Mesenchymal stem cell (in vitro differentiated cells and primary cell): ENCODE measurements at regions not wholly inside any gene's neighbourhood (a gene's known extent, or its start where the extent isn't known, plus 50 kb on each side); places are given as distances from the start of the nearest gene placed in this dataset.

ENCODE experiments used
- DNase-seq: peaks from one replicate; pipeline ENCODE4 v3.0.0-alpha.2; 2013
- H2AFZ ChIP-seq: one replicate; pipeline ENCODE4 v1.6.1; 2013; ENCODE audit warnings: low read depth, mild to moderate bottlenecking, control low read depth, inconsistent platforms, low read length, moderate library complexity
- H2AK5ac ChIP-seq: 2 replicates; pipeline ENCODE4 v1.6.1; 2013; ENCODE audit warnings: low read length, moderate library complexity, mild to moderate bottlenecking, inconsistent platforms; ENCODE audit not compliant: severe bottlenecking
- H2BK120ac ChIP-seq: one replicate; pipeline ENCODE4 v1.6.1; 2013; ENCODE audit warnings: low read depth, mild to moderate bottlenecking, inconsistent platforms, low read length, moderate library complexity
- H2BK12ac ChIP-seq, 2 experiments: one replicate each; pipeline ENCODE4 v1.6.1; 2013; ENCODE audit warnings: inconsistent platforms in 2 of 2, low read length in 2 of 2, mild to moderate bottlenecking in 2 of 2, moderate library complexity in 2 of 2, control low read depth in 1 of 2
- H2BK15ac ChIP-seq: one replicate; pipeline ENCODE4 v1.6.1; 2013; ENCODE audit warnings: mild to moderate bottlenecking, low read depth, inconsistent platforms; ENCODE audit not compliant: poor library complexity, severe bottlenecking
- H2BK5ac ChIP-seq: 2 replicates; pipeline ENCODE4 v1.6.1; 2013; ENCODE audit warnings: low read depth, mild to moderate bottlenecking, low read length, control low read depth, inconsistent platforms; ENCODE audit not compliant: poor library complexity, severe bottlenecking
- H3K14ac ChIP-seq, 2 experiments: one replicate each; pipeline ENCODE4 v1.6.1; 2013; ENCODE audit warnings: inconsistent platforms in 2 of 2, low read length in 2 of 2, control low read depth in 1 of 2, mild to moderate bottlenecking in 1 of 2, moderate library complexity in 1 of 2
- H3K18ac ChIP-seq, 2 experiments: one replicate each; pipeline ENCODE4 v1.6.1; 2013; ENCODE audit warnings: inconsistent platforms in 2 of 2, low read length in 2 of 2, control low read depth in 1 of 2, low read depth in 1 of 2, mild to moderate bottlenecking in 1 of 2
- H3K23ac ChIP-seq, 2 experiments: one replicate each; pipeline ENCODE4 v1.6.1; 2013; ENCODE audit warnings: inconsistent platforms in 2 of 2, low read length in 2 of 2, mild to moderate bottlenecking in 2 of 2, moderate library complexity in 2 of 2, control low read depth in 1 of 2
- H3K27ac ChIP-seq: 2 replicates; pipeline ENCODE4 v1.5.1; 2013; ENCODE audit warnings: mild to moderate bottlenecking, moderate library complexity, low read length, control low read depth, inconsistent platforms; ENCODE audit not compliant: poor library complexity, severe bottlenecking
- H3K27me3 ChIP-seq, 2 experiments: 2 replicates each; pipeline versions ENCODE4 v1.6.1 to v1.7.0; 2013; ENCODE audit warnings: low read length in 2 of 2, mild to moderate bottlenecking in 2 of 2, moderate library complexity in 2 of 2, control low read depth in 1 of 2, inconsistent platforms in 1 of 2; ENCODE audit not compliant: control insufficient read depth in 1 of 2, insufficient read depth in 1 of 2
- H3K36me3 ChIP-seq, 2 experiments: 2 replicates each; pipeline versions ENCODE4 v1.6.1 to v1.7.0; 2013; ENCODE audit warnings: low read length in 2 of 2, control low read depth in 1 of 2, inconsistent platforms in 1 of 2, low read depth in 1 of 2, mild to moderate bottlenecking in 1 of 2; ENCODE audit not compliant: insufficient read depth in 2 of 2, control insufficient read depth in 1 of 2
- H3K4ac ChIP-seq, 2 experiments: one replicate each; pipeline ENCODE4 v1.6.1; 2013; ENCODE audit warnings: inconsistent platforms in 2 of 2, low read length in 2 of 2, mild to moderate bottlenecking in 2 of 2, moderate library complexity in 2 of 2, control low read depth in 1 of 2, low read depth in 1 of 2
- H3K4me1 ChIP-seq: 2 replicates; pipeline ENCODE4 v1.6.1; 2013; ENCODE audit warnings: low read depth, low read length, control low read depth; ENCODE audit not compliant: control insufficient read depth, insufficient read depth
- H3K4me2 ChIP-seq: 2 replicates; pipeline ENCODE4 v1.6.1; 2013; ENCODE audit warnings: low read length, mild to moderate bottlenecking, inconsistent platforms; ENCODE audit not compliant: poor library complexity, severe bottlenecking
- H3K4me3 ChIP-seq, 2 experiments: 2 replicates each; pipeline versions ENCODE4 v1.5.1 to v1.7.0; 2013; ENCODE audit warnings: low read length in 2 of 2, mild to moderate bottlenecking in 2 of 2, control low read depth in 1 of 2, low read depth in 1 of 2; ENCODE audit not compliant: insufficient read depth in 1 of 2
- H3K79me1 ChIP-seq: replicated peaks from 2 replicates; pipeline ENCODE4 v1.6.1; 2013; ENCODE audit warnings: mild to moderate bottlenecking, control low read depth, low read length, inconsistent platforms; ENCODE audit not compliant: poor library complexity, severe bottlenecking
- H3K9ac ChIP-seq: 2 replicates; pipeline ENCODE4 v1.7.0; 2013; ENCODE audit warnings: mild to moderate bottlenecking, low read length, moderate library complexity
- H3K9me3 ChIP-seq: 2 replicates; pipeline ENCODE4 v1.7.0; 2013; ENCODE audit warnings: mild to moderate bottlenecking, low read length; ENCODE audit not compliant: control insufficient read depth
- H4K8ac ChIP-seq: one replicate; pipeline ENCODE4 v1.6.1; 2013; ENCODE audit warnings: inconsistent platforms, mild to moderate bottlenecking, low read length, moderate library complexity
- H4K91ac ChIP-seq: one replicate; pipeline ENCODE4 v1.6.1; 2013; ENCODE audit warnings: mild to moderate bottlenecking, low read length, inconsistent platforms
- WGBS: methylation state at CpG from one replicate; pipeline ENCODE4 v1.1.7; 2013; ENCODE audit warnings: mixed read lengths; 5-methylcytosine and 5-hydroxymethylcytosine counted together

- Histone ChIP-seq H2AFZ (no peak overlapping the region), H3K18ac (no peak overlapping the region), H3K27ac (no peak overlapping the region), H2BK120ac (no peak overlapping the region), H3K4me3 (no peak overlapping the region), H3K23ac (no peak overlapping the region), H2AK5ac (no peak overlapping the region), H4K91ac (no peak overlapping the region), H3K27me3 (no peaks in the 10 kb centered on the region), H3K9ac (no peak overlapping the region), H3K4ac (no peak overlapping the region), H3K9me3 (no peaks in the 10 kb centered on the region), H2BK5ac (no peak overlapping the region), H2BK12ac (no peak overlapping the region), H2BK15ac (no peak overlapping the region), H3K4me2 (no peak overlapping the region), H3K36me3 (no peaks in the 10 kb centered on the region), H3K14ac (no peak overlapping the region), H3K4me1 (no peaks in the 10 kb centered on the region), H3K79me1 (no peaks in the 10 kb centered on the region), H4K8ac (no peak overlapping the region)
- no peak for DNase-seq
Observed at GRCh38 chrY:15446861-15447260, 922.5 kb downstream of the NLGN4Y start.

- Histone ChIP-seq H3K23ac (no peak overlapping the region), H2BK5ac (no peak overlapping the region), H2BK12ac (no peak overlapping the region), H4K91ac (no peak overlapping the region), H3K18ac (no peak overlapping the region), H3K9ac (no peak overlapping the region), H3K14ac (no peak overlapping the region), H3K27ac (no peak overlapping the region), H3K9me3 (no peaks in the 10 kb centered on the region), H2AFZ (no peak overlapping the region), H3K4me1 (no peaks in the 10 kb centered on the region), H2AK5ac (no peak overlapping the region), H3K36me3 (no peaks in the 10 kb centered on the region), H4K8ac (no peak overlapping the region), H3K4ac (no peak overlapping the region), H3K27me3 (no peaks in the 10 kb centered on the region), H2BK15ac (no peak overlapping the region), H3K4me2 (no peak overlapping the region), H3K79me1 (no peaks in the 10 kb centered on the region), H3K4me3 (no peak overlapping the region), H2BK120ac (no peak overlapping the region)
- WGBS = 100% methylated on average over 3 of the region's 4 CpGs
- DNase-seq = no peak
Observed at GRCh38 chrY:15447959-15448358, 923.6 kb downstream of the NLGN4Y start.

- Histone ChIP-seq H3K79me1 (no peaks in the 10 kb centered on the region), H3K4me1 (peaks cover 8% of the 10 kb centered on the region), H4K8ac (no peak overlapping the region), H3K14ac (no peak overlapping the region), H3K23ac (no peak overlapping the region), H3K4ac (no peak overlapping the region), H3K27ac (no peak overlapping the region), H4K91ac (no peak overlapping the region), H3K9ac (no peak overlapping the region), H3K4me2 (no peak overlapping the region), H2AFZ (no peak overlapping the region), H2BK120ac (no peak overlapping the region), H2AK5ac (no peak overlapping the region), H2BK5ac (no peak overlapping the region), H3K18ac (no peak overlapping the region), H3K36me3 (no peaks in the 10 kb centered on the region), H3K4me3 (no peak overlapping the region), H3K27me3 (no peaks in the 10 kb centered on the region), H2BK15ac (no peak overlapping the region), H3K9me3 (no peaks in the 10 kb centered on the region), H2BK12ac (no peak overlapping the region)
- peak; percentile 7 for DNase-seq
- WGBS = 90% methylated on average over 34 of the region's 39 CpGs
Observed at GRCh38 chrY:15455133-15455937, 931.0 kb downstream of the NLGN4Y start.

- no peak for DNase-seq
- H3K4ac ChIP-seq = no peak overlapping the region
- H3K36me3 ChIP-seq = no peaks in the 10 kb centered on the region
- no peak overlapping the region for H2BK15ac ChIP-seq
- no peak overlapping the region for H3K18ac ChIP-seq
- H3K4me3 ChIP-seq = no peak overlapping the region
- H3K23ac ChIP-seq = no peak overlapping the region
- H4K91ac ChIP-seq = no peak overlapping the region
- no peaks in the 10 kb centered on the region for H3K9me3 ChIP-seq
- H2BK12ac ChIP-seq = no peak overlapping the region
- H3K14ac ChIP-seq = no peak overlapping the region
- H2AFZ ChIP-seq = no peak overlapping the region
- H4K8ac ChIP-seq = no peak overlapping the region
- 98% methylated on average over 45 of the region's 49 CpGs for WGBS
- H3K27me3 ChIP-seq = no peaks in the 10 kb centered on the region
- H3K9ac ChIP-seq = no peak overlapping the region
- H2BK120ac ChIP-seq = no peak overlapping the region
- no peak overlapping the region for H2AK5ac ChIP-seq
- H3K79me1 ChIP-seq = no peaks in the 10 kb centered on the region
- no peak overlapping the region for H2BK5ac ChIP-seq
- no peak overlapping the region for H3K27ac ChIP-seq
- H3K4me1 ChIP-seq = peaks cover 8% of the 10 kb centered on the region
- no peak overlapping the region for H3K4me2 ChIP-seq
Observed at GRCh38 chrY:15455980-15456469, 931.7 kb downstream of the NLGN4Y start.
